ENCODE measurements at regions not wholly inside any gene's neighbourhood (a gene's known extent, or its start where the extent isn't known, plus 50 kb on each side); places are given as distances from the start of the nearest gene placed in this dataset.

DNA sequence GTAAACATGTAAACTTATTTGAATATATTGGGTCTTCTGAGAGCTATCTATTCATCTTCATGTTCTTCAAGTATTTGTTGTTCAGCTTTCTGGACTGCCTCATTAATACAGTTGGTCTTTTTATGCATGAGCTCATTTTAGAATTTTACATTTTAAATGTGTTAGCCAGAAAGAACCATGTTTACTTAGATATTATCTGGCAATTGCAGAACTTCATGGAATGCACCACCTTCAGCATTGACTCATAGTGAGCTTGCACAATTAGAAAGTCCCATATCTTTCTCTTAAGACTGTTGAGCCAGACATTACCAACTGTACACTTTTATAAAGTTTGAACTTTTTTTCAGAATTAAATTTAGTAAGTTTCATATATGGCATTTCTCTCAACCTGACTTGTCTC lies 536.7 kb downstream of the RIT2 start:
- TF ChIP-seq CTCF (IDR thresholded peaks at IDR 0.05) (no peak), POLR2A (IDR thresholded peaks at IDR 0.05) (no peak)
